ENCODE measurements at regions not wholly inside any gene's neighbourhood (a gene's known extent, or its start where the extent isn't known, plus 50 kb on each side); places are given as distances from the start of the nearest gene placed in this dataset.

DNA sequence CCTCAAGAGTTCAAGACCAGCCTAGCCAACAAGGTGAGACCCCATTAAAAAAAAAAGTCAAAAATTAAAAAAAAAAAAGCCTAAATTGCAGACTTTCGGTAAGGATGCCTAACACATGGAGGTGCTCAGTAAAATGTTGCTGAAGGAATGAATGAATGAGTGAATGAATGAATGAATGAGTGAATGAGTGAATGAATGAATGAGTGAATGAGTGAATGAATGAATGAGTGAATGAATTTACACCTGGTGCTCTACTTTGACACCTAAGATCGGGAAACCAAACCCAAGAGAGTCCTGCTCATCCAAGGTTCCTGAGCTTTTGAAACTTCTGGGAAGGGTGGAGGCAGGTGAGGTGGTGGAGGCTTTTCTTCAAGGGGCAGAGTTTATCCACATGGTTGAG, 112.2 kb upstream of the LHX1 start:
- TF ChIP-seq, protein P1, sequence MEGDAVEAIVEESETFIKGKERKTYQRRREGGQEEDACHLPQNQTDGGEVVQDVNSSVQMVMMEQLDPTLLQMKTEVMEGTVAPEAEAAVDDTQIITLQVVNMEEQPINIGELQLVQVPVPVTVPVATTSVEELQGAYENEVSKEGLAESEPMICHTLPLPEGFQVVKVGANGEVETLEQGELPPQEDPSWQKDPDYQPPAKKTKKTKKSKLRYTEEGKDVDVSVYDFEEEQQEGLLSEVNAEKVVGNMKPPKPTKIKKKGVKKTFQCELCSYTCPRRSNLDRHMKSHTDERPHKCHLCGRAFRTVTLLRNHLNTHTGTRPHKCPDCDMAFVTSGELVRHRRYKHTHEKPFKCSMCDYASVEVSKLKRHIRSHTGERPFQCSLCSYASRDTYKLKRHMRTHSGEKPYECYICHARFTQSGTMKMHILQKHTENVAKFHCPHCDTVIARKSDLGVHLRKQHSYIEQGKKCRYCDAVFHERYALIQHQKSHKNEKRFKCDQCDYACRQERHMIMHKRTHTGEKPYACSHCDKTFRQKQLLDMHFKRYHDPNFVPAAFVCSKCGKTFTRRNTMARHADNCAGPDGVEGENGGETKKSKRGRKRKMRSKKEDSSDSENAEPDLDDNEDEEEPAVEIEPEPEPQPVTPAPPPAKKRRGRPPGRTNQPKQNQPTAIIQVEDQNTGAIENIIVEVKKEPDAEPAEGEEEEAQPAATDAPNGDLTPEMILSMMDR (IDR thresholded peaks at IDR 0.05), result no peak
- TF ChIP-seq POLR2A (IDR thresholded peaks at IDR 0.05), result no peak

Measured in thyroid gland (tissue), 4 donors.